Amniotic epithelial cell (primary cell): ENCODE measurements at regions not wholly inside any gene's neighbourhood (a gene's known extent, or its start where the extent isn't known, plus 50 kb on each side); places are given as distances from the start of the nearest gene placed in this dataset.
"Not testable (repeated sequence)": the region's sequence is repeated elsewhere in the genome, so short reads cannot be mapped to it uniquely, and the experiment has no call there.

Experiments used
- DNase-seq: peaks from one replicate; pipeline ENCODE4 v3.0.0-alpha.2; 2010; ENCODE audit warnings: low read depth

DNA sequence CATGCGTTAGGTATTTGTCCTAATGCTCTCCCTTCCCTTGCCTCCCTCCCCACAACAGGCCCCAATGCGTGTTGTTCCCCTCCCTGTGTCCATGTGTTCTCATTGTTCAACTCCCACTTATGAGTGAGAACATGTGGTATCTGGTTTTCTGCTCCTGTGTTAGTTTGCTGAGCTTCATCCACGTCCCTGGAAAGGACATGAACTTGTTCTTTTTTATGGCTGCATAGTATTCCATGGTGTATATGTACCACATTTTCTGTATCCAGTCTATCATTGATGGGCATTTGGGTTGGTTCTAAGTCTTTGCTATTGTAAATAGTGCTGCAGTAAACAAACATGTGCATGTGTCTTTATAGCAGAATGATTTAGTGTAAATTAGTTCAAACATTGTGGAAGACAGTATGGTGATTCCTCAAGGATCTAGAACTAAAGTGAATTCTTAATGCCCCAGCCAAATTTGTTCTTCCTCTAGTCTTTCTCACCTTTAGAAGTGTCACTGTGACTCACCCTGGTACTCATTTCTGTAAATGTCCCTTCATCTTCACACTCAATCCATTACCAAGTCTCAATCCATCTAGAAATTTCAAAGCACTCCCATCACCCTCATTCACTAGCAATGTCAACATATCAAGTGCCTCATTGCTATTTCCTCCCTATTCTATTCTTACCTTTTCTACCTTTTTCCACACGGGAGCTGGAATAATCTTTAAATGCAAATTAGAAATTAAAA is 123.9 kb downstream of the MREG start:
- DNase-seq, result not testable (repeated sequence)

DNA sequence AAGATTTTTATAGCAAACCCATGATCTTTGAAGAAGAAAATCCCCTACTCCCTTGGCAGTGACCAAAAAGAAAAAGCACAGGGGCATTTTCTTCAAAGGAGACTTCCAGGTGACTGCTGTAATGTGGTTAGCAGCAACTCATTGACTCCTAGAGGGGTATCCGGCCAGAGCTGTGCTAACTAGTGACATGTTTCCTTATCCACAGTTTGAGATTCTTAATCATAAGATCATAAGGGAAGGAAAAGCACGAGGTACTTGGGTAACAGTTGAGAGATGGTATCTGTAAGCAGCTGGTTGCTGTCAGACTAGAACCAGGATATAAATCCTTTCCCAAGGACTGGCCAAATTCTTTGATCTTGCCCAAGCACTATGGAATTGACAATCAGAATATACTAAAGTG is 124.7 kb downstream of the MREG start:
- peak; percentile 80 for DNase-seq

DNA sequence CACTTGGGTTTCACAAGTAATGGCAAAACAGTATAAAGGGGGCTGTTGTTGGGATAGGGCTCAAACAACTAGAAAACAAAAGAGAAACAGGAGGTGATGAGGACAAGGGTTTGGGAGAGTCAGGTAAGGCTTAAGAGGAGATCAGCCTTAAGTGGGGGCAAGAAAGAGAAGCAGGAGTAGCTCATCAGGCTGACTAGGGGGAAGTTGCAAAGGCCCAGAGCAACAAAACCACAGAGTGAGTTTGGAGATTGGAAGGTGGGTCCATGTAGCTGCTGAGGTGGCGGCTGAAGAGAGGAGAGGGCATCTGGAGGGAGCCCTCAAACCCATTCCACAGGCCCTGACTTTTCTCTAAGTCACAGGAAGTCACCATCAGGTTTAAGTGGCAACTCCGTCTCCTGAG is 126.0 kb downstream of the MREG start:
- no peak for DNase-seq

- DNase-seq, result no peak
Measured at GRCh38 chr2:215886022-215886421, 127.3 kb downstream of the MREG start.

DNA sequence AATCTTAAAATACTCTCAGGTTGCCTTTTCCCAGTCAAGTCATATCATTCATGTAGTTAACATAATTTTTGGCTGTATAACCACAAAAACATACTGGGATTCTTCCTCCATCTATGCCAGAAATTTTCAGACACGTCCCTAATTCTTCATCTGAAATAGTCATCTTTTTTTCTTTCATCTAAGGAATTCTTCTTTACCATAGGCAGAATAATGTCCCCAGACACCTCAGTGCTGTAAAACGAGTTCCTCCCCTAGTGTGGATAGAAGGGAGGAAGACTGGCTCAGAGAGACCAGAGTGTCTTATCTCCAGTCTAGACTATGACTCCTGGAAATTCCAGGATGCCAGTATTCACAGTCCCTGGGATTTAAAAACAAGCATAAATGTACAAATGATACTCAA is 127.8 kb downstream of the MREG start:
- peak; percentile 36 for DNase-seq

- no peak for DNase-seq
Measured at GRCh38 chr2:215884451-215885087, 128.8 kb downstream of the MREG start.

GRCh38 chr2:215883799-215884198 is 129.6 kb downstream of the MREG start:
- DNase-seq, result no peak

GRCh38 chr2:215882689-215883088 is 130.7 kb downstream of the MREG start:
- no peak for DNase-seq

GRCh38 chr2:215881582-215881981 is 131.8 kb downstream of the MREG start:
- DNase-seq, result no peak

- no peak for DNase-seq
Measured at GRCh38 chr2:215880970-215881369, 132.4 kb downstream of the MREG start.

- peak; percentile 81 for DNase-seq
Measured at GRCh38 chr2:215879977-215880940, 133.1 kb downstream of the MREG start.

DNA sequence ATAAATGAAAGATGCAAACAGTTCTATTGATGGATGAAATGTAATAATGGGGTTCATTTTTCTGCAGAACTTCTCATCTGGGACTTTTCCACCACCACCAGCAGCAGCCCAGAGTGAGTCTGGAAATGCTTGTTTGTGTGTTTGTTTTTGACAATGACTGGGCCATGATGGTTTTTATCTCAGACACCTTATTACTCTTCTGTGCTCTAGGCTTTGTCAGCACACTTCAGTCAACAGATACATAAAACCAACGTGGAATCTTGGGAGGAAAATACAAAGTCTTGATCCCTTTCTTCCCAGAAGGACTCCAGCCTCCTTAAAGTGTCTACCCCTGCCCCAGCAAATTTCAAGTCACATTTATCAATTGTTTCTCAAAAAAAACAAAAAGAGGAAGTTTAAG is 134.0 kb downstream of the MREG start:
- no peak for DNase-seq

- peak; percentile 70 for DNase-seq
Measured at GRCh38 chr2:215878476-215879063, 134.8 kb downstream of the MREG start.

GRCh38 chr2:215876937-215877238 is 136.5 kb downstream of the MREG start:
- DNase-seq, result no peak

DNA sequence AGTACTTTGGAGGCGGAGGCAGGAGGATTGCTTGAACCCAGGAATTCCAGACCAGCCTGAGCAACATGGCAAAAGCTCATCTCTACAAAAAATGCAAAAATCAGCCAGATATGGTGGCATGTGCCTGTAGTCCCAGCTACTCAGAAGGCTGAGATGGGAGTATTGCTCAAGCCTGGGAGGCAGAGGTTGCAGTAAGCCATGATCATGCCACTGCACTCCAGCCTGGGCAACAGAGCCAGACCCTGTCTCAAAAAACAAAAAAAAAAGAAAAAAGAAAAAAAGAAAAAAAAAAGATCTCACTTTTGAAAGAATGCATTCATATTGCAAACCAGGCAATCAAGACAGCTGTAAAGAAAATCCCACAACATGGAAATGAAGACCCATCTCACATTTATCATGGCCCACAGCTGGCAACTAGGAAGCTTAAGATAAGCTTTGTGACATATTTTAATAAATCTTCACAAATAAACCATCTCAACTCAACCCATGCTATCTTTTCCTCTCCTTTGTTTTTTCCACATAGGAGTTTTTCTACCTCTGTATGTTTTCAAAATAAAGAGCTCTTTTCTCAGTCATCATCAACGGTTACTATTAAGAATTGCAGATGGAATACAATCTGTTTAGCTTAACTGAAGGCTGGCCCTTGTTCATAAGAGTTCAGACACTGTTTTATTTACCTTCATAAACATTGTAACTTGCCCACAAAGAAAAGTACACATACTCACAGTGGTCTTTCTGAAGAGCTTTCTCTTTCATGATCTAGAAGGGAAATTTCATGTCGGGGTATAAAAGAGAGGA is 137.0 kb downstream of the MREG start:
- no peak for DNase-seq

DNA sequence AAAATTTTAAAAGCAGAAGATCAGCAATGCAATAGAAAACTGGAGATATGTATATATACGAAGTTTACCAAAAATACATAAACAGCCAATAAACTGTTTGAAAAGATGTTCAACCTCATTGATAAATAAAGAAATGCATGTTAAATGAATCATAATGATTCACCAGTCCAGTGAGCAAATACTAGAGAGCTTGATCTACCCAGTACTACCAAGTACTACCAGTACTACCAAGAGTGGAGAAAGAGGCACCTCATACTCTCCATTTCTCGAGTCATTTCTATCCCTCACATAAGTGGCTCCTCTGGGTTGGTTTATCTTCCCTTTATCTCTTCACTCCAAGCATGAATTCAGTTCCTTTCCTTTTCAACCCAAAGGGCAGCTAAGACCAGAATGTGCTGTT is 138.9 kb downstream of the MREG start:
- DNase-seq, result peak; percentile 26

- no peak for DNase-seq
Measured at GRCh38 chr2:215870986-215871385, 142.4 kb downstream of the MREG start.

DNA sequence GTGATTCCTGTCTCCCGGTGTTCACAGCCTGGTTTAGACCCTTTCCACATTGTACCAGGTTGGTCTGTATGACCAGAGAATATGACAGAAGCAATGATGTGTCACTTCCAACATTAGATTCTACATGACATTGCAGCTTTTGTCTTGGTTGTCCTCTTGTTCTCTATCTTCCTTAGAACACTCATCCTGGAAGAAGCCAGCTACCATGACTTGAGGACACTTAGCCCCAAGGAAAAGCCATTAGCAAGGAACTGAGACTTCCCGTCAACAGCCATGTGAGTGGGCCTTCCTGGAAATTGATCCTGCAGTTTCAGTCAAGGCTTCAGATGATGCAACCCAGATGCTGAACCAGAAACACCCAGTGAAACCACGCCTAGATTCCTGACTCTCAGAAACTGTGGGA is 143.3 kb downstream of the MREG start:
- peak; percentile 32 for DNase-seq

DNA sequence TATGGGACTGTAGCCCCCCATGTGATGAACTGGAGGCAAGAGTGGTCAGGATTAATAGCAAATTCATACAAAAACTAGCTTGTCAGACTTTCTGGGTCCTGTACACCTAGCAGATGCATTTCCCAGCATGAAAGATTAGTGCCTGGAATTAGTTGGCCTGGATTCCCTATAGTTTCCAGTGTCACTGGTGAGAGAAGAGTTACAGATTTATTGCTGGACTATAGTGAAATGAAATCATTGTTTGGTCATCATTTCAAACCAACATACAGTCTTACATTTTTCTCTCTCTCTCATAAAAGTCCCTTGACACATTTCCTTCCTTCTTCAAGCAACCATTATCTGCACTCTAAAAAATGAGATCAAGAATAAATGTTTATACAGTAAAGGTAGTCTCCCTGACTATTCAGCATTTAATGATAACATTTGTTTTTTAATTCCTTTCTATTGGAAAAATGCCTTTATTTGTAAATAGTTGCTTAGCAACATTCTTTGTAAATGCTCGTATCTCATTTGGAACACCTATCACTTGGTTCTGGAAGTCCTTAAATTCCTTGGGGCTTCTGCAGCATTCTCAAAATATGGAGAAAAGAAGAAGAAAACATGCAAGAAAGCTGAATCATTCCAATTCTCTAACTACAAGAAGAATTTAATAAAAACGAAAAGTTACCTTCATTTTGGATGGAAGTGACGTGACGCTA is 144.4 kb downstream of the MREG start:
- no peak for DNase-seq

DNA sequence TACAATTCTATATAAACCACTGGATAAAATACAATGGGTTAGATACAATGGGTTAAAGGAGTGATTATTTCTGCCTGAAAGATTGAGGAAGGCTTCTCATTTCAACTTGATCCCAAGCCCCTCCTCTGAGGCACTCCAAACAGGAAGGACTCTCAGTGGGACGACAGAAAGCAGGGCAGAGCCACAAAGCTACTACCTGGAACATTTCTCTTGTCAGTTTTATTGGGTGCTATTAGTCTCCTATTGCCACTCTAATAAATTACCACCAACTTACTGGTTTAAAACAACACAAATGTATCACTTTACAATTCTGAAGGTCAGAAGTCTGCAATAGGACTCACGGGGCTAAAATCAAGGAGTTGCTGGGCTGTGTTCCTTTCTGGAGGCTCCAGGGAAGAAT is 146.7 kb downstream of the MREG start:
- no peak for DNase-seq

DNA sequence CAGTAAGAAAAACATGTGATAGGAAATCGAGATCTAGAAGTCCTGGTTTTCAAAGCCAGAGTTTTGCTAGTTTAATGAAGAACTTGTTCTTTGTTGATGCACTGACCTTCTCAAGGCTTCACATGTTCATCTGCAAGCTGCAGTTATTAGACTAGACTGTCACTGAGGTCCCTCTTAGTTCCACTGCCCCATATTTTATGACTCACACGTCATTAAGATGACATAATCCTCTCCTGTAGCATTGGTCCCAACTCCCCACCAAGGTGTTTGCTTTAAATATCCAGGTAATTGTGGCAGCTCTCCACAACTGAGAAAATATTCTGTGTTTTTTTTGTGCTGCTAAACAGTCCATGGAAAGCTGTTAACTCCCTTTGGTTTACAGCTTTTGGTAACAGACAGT is 149.7 kb downstream of the MREG start:
- no peak for DNase-seq
